ENCODE measurements at regions not wholly inside any gene's neighbourhood (a gene's known extent, or its start where the extent isn't known, plus 50 kb on each side); places are given as distances from the start of the nearest gene placed in this dataset.

DNA sequence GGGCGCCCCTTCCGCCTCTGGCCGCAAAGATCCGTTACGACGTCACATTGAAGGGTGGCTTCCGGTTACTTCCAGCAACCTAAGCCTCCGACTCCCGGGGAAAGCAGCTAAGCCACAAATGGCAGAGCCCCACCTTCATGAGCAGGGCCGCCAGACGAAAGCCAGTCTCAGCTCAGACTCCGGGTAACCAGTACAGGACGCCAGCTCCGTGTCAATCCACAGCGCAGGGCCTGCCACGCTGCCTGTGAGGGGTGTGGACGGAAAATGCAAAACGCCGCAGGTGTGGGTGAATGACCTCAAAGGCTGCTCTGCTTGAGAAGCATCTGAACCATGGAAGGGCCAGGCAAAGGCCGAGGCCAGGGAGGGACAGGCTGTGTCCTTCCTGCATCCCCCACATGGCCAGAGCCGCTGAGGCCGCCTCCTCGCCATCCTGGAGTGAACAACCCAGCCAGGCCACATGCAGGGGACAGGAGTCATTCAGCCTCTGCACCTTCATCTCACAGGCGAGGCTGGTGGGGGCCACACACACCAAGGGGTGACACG lies 53.5 kb upstream of the PPP2R2D start:
- TF ChIP-seq, protein P1, sequence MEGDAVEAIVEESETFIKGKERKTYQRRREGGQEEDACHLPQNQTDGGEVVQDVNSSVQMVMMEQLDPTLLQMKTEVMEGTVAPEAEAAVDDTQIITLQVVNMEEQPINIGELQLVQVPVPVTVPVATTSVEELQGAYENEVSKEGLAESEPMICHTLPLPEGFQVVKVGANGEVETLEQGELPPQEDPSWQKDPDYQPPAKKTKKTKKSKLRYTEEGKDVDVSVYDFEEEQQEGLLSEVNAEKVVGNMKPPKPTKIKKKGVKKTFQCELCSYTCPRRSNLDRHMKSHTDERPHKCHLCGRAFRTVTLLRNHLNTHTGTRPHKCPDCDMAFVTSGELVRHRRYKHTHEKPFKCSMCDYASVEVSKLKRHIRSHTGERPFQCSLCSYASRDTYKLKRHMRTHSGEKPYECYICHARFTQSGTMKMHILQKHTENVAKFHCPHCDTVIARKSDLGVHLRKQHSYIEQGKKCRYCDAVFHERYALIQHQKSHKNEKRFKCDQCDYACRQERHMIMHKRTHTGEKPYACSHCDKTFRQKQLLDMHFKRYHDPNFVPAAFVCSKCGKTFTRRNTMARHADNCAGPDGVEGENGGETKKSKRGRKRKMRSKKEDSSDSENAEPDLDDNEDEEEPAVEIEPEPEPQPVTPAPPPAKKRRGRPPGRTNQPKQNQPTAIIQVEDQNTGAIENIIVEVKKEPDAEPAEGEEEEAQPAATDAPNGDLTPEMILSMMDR (IDR thresholded peaks at IDR 0.05), result no peak
- TF ChIP-seq POLR2A (IDR thresholded peaks at IDR 0.05), result no peak

Measured in Peyer's patch (tissue), 4 donors.